ENCODE measurements at regions not wholly inside any gene's neighbourhood (a gene's known extent, or its start where the extent isn't known, plus 50 kb on each side); places are given as distances from the start of the nearest gene placed in this dataset.

DNA sequence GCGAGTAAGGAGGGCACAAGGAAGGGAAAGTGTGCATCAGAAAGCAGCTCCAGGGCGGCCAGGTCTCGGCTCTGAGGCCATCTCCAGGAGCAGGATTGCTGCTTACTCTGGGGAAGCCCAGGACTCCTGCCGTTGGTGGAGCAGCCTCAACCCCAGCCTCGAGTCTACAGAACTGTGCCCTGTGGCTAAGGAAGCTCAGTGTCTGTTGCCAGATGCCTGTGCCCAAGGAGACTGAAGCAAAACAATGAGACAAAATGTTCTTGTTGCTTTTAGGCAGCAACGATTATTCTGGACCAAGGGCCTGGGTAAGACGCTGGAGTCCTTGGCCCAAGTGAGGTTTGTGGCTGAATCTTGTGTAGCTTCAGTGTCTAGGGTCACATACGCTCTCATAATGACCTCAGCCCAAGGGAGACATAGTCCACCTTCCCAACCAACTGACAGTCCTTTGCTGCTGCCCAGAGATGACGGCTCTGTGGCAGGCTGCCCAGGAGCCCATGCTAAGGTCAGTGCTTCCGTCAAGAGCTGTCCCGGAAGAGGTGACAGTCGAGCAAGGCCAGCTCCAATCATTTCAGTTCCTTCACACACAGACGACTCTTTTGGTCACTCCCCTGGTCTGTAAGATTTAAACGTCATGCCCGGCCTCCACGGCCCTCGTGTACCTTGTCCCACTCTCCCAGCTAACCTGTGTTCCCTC is 223.8 kb downstream of the TTC32 start:
- no peak for DNase-seq
- Histone ChIP-seq H3K27me3 (no peaks in the 10 kb centered on the region), H3K4me3 (no peak overlapping the region), H3K4me1 (ENCODE audit: insufficient read depth) (no peaks in the 10 kb centered on the region), H3K9me3 (no peaks in the 10 kb centered on the region), H3K27ac (no peak overlapping the region), H3K36me3 (no peaks in the 10 kb centered on the region)
- intact Hi-C loops (cut with DNase I) = no loop called here
- TF ChIP-seq POLR2A (IDR thresholded peaks at IDR 0.05) = no peak
- TF ChIP-seq EP300 (IDR thresholded peaks at IDR 0.05) = no peak
- TF ChIP-seq, protein P1, sequence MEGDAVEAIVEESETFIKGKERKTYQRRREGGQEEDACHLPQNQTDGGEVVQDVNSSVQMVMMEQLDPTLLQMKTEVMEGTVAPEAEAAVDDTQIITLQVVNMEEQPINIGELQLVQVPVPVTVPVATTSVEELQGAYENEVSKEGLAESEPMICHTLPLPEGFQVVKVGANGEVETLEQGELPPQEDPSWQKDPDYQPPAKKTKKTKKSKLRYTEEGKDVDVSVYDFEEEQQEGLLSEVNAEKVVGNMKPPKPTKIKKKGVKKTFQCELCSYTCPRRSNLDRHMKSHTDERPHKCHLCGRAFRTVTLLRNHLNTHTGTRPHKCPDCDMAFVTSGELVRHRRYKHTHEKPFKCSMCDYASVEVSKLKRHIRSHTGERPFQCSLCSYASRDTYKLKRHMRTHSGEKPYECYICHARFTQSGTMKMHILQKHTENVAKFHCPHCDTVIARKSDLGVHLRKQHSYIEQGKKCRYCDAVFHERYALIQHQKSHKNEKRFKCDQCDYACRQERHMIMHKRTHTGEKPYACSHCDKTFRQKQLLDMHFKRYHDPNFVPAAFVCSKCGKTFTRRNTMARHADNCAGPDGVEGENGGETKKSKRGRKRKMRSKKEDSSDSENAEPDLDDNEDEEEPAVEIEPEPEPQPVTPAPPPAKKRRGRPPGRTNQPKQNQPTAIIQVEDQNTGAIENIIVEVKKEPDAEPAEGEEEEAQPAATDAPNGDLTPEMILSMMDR (IDR thresholded peaks at IDR 0.05) = no peak
- 78 to 91% (median 80%) methylated on average over 17 of the region's 17 CpGs for whole genome bisulfite sequencing, 3 donors

DNA sequence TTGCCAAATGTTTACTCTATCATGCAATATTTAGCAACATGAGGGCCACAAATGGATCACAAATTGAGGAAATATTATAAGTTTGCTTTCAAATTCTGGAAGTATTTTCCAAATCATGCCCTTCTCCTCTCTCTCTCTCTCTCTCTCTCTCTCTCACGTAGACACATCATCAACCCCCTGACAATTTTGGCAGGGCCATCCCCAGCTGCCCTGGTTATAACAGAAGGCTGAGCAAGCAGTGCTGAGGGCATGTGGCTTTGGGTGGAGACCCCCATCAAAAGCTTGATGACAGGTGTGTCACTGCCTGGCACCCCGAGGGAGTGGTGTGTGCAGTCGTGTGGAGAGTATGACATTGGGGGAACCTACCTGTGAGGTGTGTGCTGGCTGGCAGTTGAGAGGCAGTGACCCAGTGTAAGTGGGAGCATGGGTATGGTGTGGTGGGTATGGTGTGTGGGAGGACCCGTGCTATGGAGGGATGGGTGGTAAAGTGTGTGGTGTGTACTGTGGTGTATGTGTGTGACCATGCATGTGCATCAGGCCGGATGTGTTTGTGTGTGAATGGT is 224.5 kb downstream of the TTC32 start:
- no peak overlapping the region for H3K4me3 ChIP-seq
- H3K27ac ChIP-seq = no peak overlapping the region
- WGBS, 3 donors = 82 to 91% (median 87%) methylated on average over 5 of the region's 5 CpGs
- H3K9me3 ChIP-seq = no peaks in the 10 kb centered on the region
- no peak for DNase-seq
- TF ChIP-seq EP300 (IDR thresholded peaks at IDR 0.05) (no peak), POLR2A (IDR thresholded peaks at IDR 0.05) (no peak)
- TF ChIP-seq, protein P1 (IDR thresholded peaks at IDR 0.05) = no peak
- H3K4me1 ChIP-seq (ENCODE audit: insufficient read depth) = no peaks in the 10 kb centered on the region
- H3K27me3 ChIP-seq = no peaks in the 10 kb centered on the region
- no peaks in the 10 kb centered on the region for H3K36me3 ChIP-seq
- intact Hi-C loops (cut with DNase I) = no loop called here

DNA sequence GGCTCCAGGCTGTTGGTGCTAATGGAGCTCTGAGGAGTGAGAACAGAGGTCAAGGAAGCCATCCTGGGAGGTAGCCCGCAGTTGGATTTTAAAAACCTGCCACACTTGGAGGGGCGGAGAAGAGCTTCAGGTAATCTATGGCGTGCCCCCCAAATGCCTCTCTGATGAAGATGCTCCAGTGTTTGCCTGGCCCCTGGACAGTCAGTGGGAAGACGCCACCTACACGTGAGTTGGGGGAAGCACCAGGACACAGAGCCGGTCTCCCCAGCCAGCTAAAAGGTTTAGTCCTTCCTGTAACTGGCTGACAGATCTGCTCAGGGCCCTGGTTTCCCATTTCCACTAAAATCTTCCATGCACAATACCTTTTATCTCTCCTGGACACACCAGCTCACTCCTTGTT is 225.0 kb downstream of the TTC32 start:
- Histone ChIP-seq H3K27me3 (no peaks in the 10 kb centered on the region), H3K9me3 (no peaks in the 10 kb centered on the region), H3K4me3 (no peak overlapping the region), H3K27ac (no peak overlapping the region), H3K4me1 (ENCODE audit: insufficient read depth) (no peaks in the 10 kb centered on the region), H3K36me3 (no peaks in the 10 kb centered on the region)
- no peak for DNase-seq
- TF ChIP-seq, protein P1 (IDR thresholded peaks at IDR 0.05) = no peak
- TF ChIP-seq POLR2A (IDR thresholded peaks at IDR 0.05) = no peak
- TF ChIP-seq EP300 (IDR thresholded peaks at IDR 0.05) = no peak
- intact Hi-C loops (cut with DNase I) = no loop called here
- 77 to 81% (median 78%) methylated on average over 6 of the region's 6 CpGs for WGBS, 3 donors

DNA sequence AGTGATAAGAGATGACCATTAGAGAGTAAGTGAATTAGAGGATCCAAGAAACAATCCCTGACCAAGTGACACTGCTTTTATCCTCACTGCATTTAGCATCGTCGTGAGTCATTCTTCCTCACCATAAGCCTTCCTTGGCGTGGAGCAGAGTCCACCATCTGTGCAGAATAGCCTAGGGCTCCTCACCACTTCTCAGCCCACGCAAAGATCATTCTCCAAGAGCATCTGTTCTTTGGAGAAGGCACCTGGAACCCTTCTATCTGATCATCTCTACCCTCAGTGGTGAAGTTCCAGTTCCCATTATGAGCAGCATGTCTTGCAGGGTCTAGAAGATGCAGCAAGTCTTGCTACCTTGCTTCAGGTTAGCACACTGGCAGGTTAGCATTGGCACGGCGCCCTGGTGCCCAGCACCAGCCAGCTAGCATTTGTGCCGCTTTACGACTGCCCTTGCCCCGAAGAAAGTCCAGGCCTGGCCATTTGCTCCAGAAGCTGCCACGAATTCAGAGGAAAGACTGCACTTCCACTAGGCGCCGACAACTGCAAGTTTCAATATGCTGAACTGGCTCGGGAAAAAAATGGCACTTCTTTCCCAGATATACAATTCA is 225.8 kb downstream of the TTC32 start:
- WGBS, 3 donors = 87 to 92% (median 91%) methylated on average over 13 of the region's 13 CpGs
- no peak overlapping the region for H3K27ac ChIP-seq
- H3K4me1 ChIP-seq (ENCODE audit: insufficient read depth) = no peaks in the 10 kb centered on the region
- no peaks in the 10 kb centered on the region for H3K36me3 ChIP-seq
- no peaks in the 10 kb centered on the region for H3K9me3 ChIP-seq
- intact Hi-C loops (cut with DNase I) = no loop called here
- no peak overlapping the region for H3K4me3 ChIP-seq
- no peaks in the 10 kb centered on the region for H3K27me3 ChIP-seq
- DNase-seq = no peak
- TF ChIP-seq EP300 (IDR thresholded peaks at IDR 0.05) (no peak), POLR2A (IDR thresholded peaks at IDR 0.05) (no peak)
- TF ChIP-seq, protein P1 (IDR thresholded peaks at IDR 0.05) = no peak
